ENCODE measurements at regions not wholly inside any gene's neighbourhood (a gene's known extent, or its start where the extent isn't known, plus 50 kb on each side); places are given as distances from the start of the nearest gene placed in this dataset.

GRCh38 chr4:179747218-179747910, 2305.1 kb upstream of the AGA start:
- no peak for TF ChIP-seq POLR2A (IDR thresholded peaks at IDR 0.05; ENCODE audit: low read length)
- no peak for TF ChIP-seq GATA1 (IDR thresholded peaks at IDR 0.05; ENCODE audit: low read depth, low read length)

Measured in erythroblast (primary cell).